GM19240 (cell line): ENCODE measurements at regions not wholly inside any gene's neighbourhood (a gene's known extent, or its start where the extent isn't known, plus 50 kb on each side); places are given as distances from the start of the nearest gene placed in this dataset.
"Not testable (repeated sequence)": the region's sequence is repeated elsewhere in the genome, so short reads cannot be mapped to it uniquely, and the experiment has no call there.

Experiments used
- DNase-seq: peaks from one replicate; pipeline ENCODE4 v3.0.0; 2011; ENCODE audit warnings: low spot score; ENCODE audit not compliant: insufficient read length

- DNase-seq, result peak; percentile 25
Measured at GRCh38 chr4:154982187-154983047, 201.3 kb downstream of the RBM46 start.

DNA sequence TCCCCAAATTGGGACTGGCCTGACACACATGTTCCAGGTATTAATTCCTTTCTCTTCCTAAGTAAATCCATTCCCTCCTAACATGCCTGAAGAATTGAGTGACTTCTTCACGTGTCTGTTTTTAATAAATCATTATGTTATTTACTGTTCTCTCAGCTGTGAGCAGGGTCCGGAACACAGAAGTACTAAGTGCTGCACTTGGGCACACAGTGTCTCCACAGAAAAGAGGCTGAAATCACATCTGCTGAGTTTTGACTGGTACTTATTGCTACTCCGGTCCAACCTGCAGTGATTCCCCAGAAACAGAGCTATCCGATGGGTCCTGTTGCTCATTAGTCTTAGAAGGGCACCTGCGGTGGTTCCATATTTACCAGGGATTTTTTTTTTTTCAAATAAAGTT, 202.6 kb downstream of the RBM46 start:
- no peak for DNase-seq

- DNase-seq, result no peak
Measured at GRCh38 chr4:154984148-154984547, 203.1 kb downstream of the RBM46 start.

DNA sequence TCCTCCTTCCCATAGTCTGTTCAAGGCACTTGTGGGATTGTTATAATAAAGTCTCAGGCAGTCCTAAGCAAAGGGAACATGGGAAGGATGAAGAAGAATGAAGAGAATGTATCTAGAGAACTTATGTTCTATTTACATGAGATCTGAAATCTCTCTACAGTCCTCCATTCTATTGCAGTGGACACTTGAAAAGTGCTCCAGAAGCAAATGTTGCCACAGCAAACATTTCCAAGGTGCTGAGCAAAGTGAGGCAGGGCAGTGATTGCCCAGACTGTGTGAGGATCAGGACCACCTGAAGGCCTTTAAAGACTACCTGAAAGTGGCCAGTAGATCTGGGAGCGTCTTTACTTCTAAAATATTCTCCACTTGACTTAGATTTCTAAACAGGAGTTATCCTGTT, 203.5 kb downstream of the RBM46 start:
- no peak for DNase-seq

- DNase-seq, result no peak
Measured at GRCh38 chr4:154985673-154986072, 204.6 kb downstream of the RBM46 start.

- no peak for DNase-seq
Measured at GRCh38 chr4:154988511-154988910, 207.4 kb downstream of the RBM46 start.

GRCh38 chr4:154989511-154989910, 208.4 kb downstream of the RBM46 start:
- no peak for DNase-seq

- not testable (repeated sequence) for DNase-seq
Measured at GRCh38 chr4:154997866-154998265, 210.6 kb upstream of the NPY2R start.

DNA sequence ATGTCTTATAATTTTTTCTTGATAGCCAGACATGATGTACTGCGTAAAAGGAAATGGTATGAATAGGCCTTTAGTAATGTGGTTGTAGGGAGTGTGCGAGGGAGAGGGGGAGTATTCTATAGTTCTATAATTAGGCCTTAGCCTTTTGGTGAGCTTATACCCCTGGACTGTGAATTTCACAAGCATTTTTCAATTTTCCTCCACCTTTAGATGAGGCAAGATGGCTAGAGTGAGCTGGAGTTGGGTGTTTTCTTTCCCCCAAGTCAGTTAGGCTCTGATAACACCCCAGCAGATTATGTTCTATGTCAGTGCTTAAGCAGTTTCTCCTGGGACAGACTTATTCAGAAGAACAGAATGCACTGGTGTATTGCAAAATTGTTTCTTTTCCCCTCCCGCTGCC, 210.2 kb upstream of the NPY2R start:
- no peak for DNase-seq

DNA sequence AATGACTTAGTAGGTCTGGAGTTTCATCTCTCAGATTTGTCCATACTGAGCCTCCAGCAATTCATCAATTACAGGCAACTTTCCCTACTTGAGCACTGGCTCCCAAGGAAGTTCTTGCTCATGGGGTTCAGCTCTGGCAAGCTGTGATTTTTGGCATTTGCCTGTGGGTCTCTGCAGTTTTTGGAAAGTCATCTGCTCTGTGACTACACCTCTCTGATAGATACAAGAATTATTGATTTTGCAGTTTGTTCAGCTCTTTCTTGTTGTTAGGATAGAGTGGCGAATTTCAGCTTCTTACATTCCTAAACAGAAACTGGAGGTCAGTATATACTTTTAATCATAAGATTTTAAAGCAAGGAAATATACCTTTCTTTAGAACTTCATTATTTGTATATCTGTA, 209.7 kb upstream of the NPY2R start:
- DNase-seq, result no peak

GRCh38 chr4:154999950-155000578, 208.4 kb upstream of the NPY2R start:
- no peak for DNase-seq

- no peak for DNase-seq
Measured at GRCh38 chr4:155001251-155001650, 207.2 kb upstream of the NPY2R start.

DNA sequence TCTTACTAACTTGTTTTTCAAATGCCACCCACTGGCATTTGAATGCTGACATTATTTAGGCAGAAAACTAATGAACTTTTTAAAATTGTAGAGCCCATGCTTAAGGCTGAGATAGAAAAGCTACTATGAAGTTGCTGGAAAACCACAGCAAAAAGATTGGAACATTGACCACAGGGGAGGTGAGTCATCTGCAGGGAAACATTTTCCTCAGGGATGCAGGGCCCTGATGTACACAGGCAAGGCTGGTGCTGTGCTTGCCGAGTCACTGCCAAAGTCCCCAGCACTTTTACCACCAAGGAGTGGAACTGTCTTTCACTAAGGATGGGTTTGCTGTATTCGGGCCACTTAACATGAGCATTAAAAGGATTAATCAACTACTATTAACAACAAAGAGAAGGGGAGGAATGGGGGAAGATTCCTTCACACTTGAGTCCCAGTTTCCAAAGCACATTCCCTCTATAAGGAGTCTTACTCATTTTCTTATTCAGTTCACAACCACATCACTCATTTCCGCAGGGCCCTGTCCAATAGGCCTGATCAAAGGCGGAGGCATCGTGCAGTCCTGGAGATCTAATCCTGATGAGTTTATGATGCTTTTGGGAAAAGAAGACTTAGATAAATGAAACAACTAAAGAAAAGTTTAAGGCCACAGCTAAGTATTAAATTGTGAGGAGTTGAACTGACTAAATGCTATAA, 202.9 kb upstream of the NPY2R start:
- no peak for DNase-seq

- no peak for DNase-seq
Measured at GRCh38 chr4:155007660-155008176, 200.7 kb upstream of the NPY2R start.

- no peak for DNase-seq
Measured at GRCh38 chr4:155008389-155008788, 200.0 kb upstream of the NPY2R start.

GRCh38 chr4:155009288-155009687, 199.1 kb upstream of the NPY2R start:
- no peak for DNase-seq

- DNase-seq, result no peak
Measured at GRCh38 chr4:155010376-155010775, 198.1 kb upstream of the NPY2R start.

GRCh38 chr4:155011163-155011780, 197.2 kb upstream of the NPY2R start:
- no peak for DNase-seq

- DNase-seq, result no peak
Measured at GRCh38 chr4:155012469-155012868, 196.0 kb upstream of the NPY2R start.

GRCh38 chr4:155017426-155017825, 191.0 kb upstream of the NPY2R start:
- DNase-seq, result no peak

GRCh38 chr4:155025762-155026457, 182.5 kb upstream of the NPY2R start:
- DNase-seq, result no peak
